ENCODE measurements at regions not wholly inside any gene's neighbourhood (a gene's known extent, or its start where the extent isn't known, plus 50 kb on each side); places are given as distances from the start of the nearest gene placed in this dataset.

- DNase-seq (ENCODE audit: low read depth in 2 of 2), result no peak
Observed at GRCh38 chr1:14100919-14101318, 400.9 kb downstream of the PRDM2 start.

GRCh38 chr1:14102180-14102579, 402.2 kb downstream of the PRDM2 start:
- DNase-seq (ENCODE audit: low read depth in 2 of 2), result no peak

DNA sequence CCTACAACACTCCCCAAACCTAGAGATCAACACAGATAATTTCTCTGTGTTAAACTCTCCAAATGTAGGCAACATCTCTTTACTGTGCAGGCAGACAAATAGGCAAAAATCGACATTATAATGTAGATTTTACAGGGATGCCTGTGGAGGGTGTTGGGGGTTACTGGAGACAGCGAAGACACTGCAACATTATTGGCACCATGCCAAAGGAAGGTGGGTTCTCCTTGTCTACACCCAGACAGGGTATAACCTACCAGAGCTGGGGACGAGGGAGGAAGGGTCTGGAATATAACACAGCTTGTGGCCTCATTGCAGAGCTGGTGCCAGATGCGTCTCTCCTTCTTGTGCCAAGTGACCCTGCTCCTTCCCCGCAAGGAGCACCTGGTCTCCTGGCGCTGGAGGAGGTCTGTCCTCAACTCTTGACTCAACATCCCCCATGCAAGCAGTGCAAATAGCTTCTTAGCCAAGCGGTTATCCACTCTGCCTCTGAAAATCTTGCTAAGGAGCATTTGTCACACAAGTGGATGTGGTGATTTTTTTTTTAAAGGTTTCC, 404.0 kb downstream of the PRDM2 start:
- no peak for DNase-seq (ENCODE audit: low read depth in 2 of 2)

DNA sequence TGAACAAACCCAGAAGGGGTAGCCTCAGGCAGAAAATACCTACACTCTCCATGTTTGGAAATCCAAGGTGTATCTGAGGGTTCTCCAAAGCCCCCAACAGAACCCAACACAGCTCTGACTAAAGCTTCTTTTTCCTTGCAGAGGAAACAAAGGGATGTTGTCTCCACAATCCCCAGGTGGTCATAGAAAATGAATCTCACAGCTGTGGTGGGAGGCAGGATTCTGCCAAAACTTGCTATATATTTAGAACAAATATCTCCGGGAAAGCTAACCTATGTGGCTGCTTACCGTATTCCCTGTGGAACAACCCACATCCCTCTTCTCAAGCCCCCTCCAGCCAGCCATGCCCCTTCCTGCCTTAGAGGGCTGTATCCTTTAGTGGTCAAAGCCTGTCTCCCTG, 406.1 kb downstream of the PRDM2 start:
- no peak for DNase-seq (ENCODE audit: low read depth in 2 of 2)

- no peak for DNase-seq (ENCODE audit: low read depth in 2 of 2)
Observed at GRCh38 chr1:14106679-14107313, 406.8 kb downstream of the PRDM2 start.

- no peak for DNase-seq (ENCODE audit: low read depth in 2 of 2)
Observed at GRCh38 chr1:14108356-14109275, 408.6 kb downstream of the PRDM2 start.

GRCh38 chr1:14109276-14109635, 409.3 kb downstream of the PRDM2 start:
- no peak for DNase-seq (ENCODE audit: low read depth in 2 of 2)

DNA sequence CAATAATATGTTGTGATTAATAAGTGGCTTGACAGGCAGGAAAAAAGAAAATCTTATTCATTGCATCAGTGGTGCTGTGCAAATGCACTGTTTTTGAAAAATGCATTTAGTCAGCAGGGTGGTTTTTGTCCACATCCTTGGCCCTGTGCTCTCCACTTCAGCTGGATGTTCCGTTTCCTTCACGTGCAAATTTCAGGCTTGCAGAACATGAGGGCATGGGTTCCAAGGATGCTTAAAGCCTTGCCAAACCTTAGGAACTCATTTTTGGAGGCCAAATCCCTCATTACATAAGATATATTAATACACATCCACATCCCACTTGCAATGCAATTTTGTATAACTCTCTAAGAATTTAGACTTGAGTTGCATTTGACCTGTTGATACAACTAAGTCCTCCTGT, 410.1 kb downstream of the PRDM2 start:
- DNase-seq (ENCODE audit: low read depth in 2 of 2), result no peak

DNA sequence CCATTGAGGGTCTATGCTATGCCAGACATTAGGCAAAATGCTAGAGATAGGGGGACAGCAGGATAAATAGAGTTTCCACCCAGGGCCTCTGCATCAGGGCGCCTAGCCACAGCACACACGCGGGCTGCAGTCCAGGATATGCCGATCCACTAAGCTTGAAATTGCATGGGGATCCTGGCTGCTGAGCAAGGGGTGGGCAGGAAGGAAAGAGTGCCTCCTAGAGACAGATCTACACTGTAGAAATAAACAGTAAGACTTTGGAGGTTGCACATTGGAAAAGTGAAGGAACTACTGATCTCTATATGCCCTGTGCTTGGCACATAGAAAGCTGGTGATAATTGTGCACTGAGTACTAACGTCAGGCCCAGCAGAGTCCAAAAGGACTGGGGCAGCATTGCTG, 411.1 kb downstream of the PRDM2 start:
- no peak for DNase-seq (ENCODE audit: low read depth in 2 of 2)

DNA sequence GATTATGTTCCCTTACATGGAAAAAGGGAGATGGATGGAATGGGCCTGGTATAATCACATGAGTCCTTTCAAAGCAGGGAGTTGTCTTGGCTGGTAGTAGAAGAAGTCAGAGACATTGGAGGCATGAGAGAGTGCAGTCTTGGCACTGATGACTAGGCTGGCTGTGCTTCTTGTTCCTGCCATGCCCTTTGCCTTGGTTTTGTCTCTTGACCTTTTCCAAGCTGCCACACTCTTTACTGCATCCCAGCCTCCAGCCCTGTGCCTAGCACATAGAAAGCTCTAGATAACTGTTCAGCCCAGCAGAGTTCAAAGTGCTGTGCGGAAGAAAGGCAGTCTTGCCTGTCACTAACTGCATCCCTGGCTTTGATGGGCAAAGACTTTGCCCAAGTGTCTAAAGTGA, 412.6 kb downstream of the PRDM2 start:
- no peak for DNase-seq (ENCODE audit: low read depth in 2 of 2)

GRCh38 chr1:14113271-14113670, 413.3 kb downstream of the PRDM2 start:
- no peak for DNase-seq (ENCODE audit: low read depth in 2 of 2)

DNA sequence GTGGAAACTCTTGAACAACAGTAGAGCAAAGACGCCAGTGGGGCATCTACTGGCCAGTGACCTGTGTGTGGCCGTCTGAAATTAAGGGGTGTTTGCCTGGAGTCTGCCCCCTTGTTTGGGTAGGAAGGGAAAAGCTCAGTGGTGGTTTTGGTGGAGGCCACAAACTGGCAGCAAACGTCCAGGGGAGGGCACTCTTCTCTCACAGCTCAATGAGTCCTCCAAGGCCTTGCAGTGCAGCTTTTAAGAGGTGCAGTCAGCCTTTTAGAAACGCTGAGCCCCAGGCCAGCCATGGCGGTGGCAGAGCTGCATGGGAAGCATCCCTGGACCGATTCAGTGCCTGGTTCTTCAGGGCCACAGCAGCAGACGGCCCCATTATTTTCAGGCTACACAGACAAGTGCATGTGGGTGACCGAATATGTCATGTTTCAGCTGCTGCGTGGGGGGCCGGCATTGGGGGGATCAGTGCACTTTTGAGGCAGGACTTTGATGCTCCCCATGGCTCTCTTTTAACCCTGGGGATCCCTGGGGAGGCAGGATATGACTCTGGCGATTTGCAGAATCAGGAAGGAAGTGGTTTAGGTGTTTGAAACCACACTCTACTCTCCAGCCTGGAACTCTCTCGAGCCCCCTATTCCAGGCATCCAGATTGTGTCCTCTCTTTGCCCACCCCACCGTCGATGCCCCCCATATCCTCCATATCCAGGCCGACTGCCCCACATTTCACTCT, 414.0 kb downstream of the PRDM2 start:
- no peak for DNase-seq (ENCODE audit: low read depth in 2 of 2)

- DNase-seq (ENCODE audit: low read depth in 2 of 2), result no peak
Observed at GRCh38 chr1:14115976-14116375, 416.0 kb downstream of the PRDM2 start.

- no peak for DNase-seq (ENCODE audit: low read depth in 2 of 2)
Observed at GRCh38 chr1:14117700-14118099, 417.7 kb downstream of the PRDM2 start.

DNA sequence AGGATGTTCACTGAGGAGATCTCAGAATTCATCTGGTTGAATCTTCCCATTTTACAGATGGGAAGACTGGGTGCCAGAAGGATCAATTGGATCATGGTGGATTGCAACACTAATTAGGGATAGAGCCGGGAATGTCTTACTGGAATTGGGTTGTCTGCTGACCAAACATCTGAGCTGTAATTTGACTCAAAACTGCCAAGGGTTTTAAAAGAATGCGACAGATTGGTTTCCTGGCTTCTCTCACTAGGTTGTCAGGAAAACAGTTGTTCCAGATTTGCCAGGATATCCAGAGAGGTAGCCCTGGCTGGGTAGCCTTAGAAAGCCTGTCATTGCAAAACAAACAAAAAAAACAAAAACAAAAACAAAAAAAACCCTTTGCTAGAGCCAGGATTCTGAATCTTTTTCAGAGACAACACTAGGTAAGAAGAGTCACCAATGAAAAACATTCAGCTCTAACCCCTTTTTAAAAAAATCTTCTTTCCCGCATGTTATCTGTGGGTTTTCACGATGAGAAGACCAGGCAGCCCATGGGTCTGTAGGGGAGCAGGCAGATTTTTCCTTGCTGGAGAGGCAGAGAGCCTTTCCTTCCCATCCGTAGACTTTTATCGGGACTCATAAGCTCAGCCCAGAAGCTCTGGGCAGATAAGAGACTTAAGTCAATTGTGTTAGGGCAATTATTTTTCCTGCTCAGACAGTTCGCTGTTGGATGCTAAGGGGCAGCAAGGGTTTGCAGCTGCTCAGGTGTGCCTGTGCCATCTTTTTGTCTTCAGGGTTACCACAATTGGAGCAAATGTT, 418.9 kb downstream of the PRDM2 start:
- DNase-seq (ENCODE audit: low read depth in 2 of 2), result no peak

GRCh38 chr1:14120895-14121294, 420.9 kb downstream of the PRDM2 start:
- no peak for DNase-seq (ENCODE audit: low read depth in 2 of 2)

GRCh38 chr1:14128096-14128495, 428.1 kb downstream of the PRDM2 start:
- no peak for DNase-seq (ENCODE audit: low read depth in 2 of 2)

DNA sequence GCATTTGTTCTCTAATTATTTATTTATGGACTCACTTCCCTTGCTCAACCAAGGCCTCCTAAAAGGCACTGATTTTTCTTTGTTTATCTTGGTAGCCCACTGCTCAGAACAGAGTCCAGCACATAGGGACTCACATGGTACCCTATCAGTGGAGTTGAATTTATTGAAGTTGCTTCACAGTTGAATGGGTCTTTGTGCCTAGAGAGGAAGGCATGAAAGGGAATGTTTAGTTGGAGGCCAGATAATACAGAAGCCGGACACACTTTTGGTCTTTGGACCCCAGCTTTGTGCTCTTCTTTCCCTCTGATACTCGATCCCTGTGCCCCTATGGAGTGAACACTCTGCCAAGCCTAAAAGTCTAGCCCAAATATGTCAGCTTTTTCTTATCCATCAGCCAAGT, 429.0 kb downstream of the PRDM2 start:
- DNase-seq (ENCODE audit: low read depth in 2 of 2), result no peak

- no peak for DNase-seq (ENCODE audit: low read depth in 2 of 2)
Observed at GRCh38 chr1:14135070-14135469, 435.1 kb downstream of the PRDM2 start.

- DNase-seq (ENCODE audit: low read depth in 2 of 2), result no peak
Observed at GRCh38 chr1:14136152-14136763, 436.3 kb downstream of the PRDM2 start.

DNA sequence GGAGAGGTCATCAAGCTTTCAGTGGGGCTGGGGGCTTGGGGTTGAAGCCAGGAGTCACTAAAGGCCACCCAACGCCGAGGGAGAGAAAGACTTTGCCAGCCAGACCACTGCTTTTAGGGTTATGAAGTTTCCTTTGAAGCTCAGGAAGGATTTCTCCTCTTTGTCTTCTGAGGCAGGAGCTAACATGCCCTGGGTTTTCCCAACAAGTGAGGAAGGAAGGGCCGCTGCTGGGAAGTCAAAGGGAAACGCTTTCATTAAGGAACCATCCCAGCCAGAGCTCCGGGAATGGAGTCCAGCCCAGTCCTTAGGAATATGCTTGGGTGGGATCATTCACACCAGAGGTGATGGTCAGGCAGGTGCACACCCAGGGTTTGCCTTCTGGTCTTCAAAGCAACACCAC, 436.9 kb downstream of the PRDM2 start:
- DNase-seq (ENCODE audit: low read depth in 2 of 2), result no peak

Measured in stimulated activated CD8-positive, alpha-beta memory T cell treated with anti-CD3 and anti-CD28 coated beads, Interleukin-2, amount 100 ng/mL, for 1 hour (primary cell).